Stimulated activated CD8-positive, alpha-beta memory T cell treated with anti-CD3 and anti-CD28 coated beads, Interleukin-7, amount 100 ng/mL, for 48 hours (primary cell): ENCODE measurements at regions not wholly inside any gene's neighbourhood (a gene's known extent, or its start where the extent isn't known, plus 50 kb on each side); places are given as distances from the start of the nearest gene placed in this dataset.

ENCODE experiments used
- DNase-seq, 2 donors: peaks; one replicate each; pipeline ENCODE4 v3.0.0-alpha.2; 2020; ENCODE audit warnings: low read depth in 1 of 2; ENCODE audit errors: extremely low read depth in 1 of 2

DNA sequence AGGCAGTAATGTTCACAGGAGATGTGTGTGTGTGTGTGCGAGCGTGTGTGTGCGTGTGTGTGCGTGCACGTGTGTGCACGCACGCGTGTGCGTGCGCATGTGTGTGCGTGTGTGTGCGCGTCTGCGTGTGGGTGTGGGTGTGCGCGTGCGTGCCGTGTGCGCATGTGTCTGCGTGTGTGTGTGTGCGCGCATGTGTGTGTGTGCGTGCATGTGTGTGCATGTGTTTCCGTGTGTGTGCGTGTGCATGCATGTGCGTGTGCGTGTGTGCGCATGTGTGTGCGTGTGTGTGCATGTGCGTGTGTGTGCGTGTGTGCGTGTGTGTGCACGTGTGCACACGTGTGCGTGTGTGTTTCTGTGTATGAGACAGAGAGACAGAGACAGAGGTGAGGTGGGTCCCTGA lies 136.0 kb upstream of the CST7 start:
- no peak for DNase-seq

DNA sequence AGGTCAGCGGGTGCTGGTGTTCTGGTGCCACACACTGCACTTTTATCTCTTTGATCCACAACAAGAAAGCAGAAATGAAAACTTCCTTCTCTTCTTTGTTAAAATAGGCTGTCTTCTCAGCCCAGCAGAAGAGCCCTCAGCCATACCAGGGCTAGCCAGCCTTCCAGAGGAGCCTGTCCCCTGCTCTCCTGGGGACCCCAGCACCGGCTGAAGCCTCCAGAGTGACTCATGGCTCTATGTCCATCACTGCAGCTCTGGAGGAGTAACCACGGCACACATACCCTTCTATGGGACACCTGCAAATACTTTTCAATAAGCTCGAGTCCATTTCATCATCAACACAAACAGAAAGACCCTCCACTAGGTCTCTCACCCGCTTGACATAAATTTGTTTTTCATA lies 135.6 kb upstream of the CST7 start:
- DNase-seq, result no peak

DNA sequence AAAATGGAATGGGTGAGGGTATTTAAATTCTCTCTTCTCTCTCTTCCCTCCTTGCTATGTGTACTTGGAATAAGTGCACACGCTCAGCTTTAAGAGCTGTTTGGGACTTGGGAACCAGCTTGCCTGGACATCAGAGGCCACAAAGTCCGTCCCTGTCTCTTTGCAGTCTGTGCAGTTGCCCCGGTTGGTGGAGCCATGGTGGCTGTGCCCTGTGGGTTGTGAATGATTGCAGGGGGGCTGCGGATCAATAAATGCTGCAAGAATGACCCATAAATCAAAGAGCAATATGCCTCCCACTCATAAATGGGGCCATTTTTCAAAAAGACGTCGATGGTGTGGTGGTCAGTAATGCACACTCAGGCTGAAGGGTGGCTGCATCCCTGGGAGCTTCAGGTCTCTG lies 135.1 kb upstream of the CST7 start:
- no peak for DNase-seq

DNA sequence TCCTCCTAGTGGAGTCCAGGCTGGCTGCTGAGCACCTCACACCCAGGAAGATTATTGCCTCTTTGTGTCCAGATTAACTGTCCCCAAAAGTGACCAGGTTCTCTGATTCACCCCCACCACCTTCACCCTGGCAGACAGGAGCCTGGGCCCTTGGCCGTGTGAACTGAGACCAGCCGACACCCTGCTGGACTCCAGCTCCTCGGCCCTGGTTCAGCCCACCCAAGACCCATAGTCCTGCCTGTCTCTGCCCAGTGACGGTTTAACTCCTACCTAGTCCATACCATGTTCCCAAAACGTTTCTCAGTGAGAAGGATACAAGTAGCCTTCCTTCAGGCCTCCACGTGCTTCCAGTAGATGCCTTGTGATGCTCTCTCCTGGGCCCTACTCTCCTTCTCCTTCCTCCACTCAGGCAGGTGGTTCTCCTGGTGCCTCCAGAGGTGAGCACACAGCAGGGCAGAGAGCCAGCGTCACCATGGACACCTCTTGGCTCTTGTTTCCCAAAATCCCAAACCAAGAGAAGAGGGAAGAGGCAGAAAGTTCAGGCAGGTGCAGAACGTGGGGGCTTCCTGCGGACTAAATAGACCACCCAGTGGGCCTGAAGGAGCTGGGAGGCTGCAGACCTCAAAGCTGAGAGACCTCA lies 134.4 kb upstream of the CST7 start:
- DNase-seq, result no peak

DNA sequence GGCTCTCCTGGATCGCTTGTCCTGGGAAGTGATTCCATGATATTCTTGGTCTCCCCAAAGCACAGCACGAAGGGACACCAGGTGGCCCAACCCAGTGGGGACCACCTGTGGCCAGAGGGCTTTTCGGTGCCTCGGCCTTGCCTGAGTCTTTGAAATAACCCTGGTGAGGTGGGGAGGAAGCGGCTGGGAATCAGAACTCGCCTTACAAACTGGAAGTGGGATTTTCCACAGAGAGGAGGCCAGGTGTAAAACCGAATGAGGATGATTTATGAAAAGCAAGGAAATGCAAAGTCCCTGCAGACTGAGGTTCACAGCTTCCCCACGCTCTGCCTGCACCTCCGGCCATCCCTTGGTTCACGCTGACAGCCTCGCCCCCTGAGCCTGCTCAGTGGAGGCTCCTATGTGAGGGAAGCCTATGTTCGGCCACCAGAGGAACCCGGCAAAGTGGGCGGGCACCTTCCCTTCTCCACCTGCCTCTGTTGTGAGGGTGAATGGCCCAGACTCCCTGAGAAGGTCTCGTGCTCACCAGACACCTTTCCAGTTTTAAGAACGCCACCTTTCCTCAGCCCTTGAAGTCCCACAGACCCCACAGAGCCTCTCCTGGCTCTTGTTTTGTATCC lies 133.8 kb upstream of the CST7 start:
- no peak for DNase-seq

DNA sequence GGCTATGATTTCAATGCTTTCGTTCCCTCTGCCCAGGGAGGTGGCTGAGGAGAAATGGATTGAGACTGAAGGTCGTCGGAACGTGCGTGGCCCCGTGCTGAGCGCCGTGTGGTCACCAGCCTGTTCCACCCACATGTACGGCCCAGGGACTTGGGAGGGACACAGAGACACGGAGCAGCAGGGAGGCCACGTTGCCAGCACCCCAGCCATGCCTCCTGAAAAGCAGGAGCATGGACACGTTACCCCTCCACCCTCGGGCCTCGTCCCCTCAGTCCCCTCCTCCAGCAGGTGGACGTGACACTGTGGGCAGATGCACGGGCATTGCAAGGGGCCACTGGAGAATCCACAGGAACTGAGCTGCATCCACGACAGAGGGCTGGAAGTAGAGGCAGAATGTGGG lies 133.1 kb upstream of the CST7 start:
- DNase-seq, result no peak

DNA sequence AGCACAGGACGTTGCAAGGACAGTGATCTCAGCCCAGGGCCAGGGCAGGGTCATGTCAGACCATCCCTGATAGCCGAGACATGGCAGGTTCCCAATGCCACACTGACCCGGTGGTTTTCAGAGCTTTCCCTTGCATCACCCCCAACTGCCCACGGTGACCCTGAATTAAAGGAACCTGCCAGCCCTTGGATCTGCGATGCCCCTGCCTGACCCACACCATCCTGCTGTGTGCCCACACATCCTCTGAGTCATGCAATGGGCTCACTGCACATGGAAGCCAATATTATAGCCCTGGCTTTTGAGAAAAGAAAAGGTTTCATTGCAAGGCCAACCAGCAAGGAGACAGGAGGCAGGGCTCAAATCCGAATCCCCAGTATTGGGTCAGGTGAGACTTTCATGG lies 132.6 kb upstream of the CST7 start:
- DNase-seq, result no peak

DNA sequence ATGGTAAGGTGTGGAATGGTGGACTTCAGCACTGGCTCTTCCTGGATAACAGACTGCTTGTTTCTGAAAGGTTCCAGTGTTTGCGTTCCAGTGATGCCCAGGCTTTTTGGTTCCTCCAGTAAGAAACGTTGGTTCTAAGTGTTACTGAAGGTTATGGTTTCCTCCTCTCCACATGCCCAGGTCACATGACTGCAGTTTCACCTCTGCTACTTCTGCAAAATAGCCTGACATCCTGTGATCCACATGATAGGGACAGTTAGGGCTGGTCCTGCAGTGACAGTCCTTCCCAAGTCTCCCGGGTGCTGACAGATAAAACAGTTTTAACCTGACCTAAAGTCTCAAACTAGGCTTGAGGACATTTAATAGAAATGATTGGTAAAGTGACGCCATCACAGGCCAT lies 132.2 kb upstream of the CST7 start:
- no peak for DNase-seq

DNA sequence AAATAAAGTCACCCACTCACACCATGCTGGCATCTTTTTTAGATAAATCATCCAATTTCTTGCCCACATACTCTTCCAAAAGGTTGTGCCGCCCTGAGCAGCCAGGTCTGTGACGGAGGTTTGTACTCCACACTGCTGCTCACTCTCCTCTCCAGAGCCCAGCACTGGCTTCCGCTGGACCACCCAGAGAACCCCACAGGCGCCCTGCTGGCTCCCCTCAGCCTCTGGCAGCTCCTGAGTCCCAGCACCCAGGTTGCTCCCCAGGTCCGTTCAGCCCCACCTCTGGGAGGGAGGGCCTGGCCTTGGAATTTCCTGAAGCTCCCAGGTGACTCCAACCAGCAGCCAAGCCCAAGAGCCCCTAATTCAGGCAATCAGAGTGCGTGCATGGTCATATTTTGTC lies 131.7 kb upstream of the CST7 start:
- no peak for DNase-seq

DNA sequence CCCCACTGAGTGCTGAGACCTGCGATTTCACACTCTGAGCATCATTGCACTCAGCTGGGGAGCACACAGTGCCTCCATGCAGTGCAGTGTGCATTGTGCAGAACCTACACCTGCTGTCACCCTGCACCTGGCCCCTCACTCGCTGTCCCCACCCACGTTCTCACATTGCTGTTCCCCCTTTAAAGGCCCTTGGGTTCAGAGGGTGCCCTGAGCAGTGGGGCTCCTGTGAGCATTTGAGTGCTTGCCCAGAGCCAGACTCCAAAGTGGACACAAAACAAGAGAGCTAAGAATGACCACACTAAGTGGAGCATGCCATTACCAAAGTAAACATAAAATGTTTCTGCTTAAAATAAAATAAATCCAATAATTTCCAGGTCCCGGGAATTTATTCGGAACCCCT lies 131.0 kb upstream of the CST7 start:
- DNase-seq, result no peak

DNA sequence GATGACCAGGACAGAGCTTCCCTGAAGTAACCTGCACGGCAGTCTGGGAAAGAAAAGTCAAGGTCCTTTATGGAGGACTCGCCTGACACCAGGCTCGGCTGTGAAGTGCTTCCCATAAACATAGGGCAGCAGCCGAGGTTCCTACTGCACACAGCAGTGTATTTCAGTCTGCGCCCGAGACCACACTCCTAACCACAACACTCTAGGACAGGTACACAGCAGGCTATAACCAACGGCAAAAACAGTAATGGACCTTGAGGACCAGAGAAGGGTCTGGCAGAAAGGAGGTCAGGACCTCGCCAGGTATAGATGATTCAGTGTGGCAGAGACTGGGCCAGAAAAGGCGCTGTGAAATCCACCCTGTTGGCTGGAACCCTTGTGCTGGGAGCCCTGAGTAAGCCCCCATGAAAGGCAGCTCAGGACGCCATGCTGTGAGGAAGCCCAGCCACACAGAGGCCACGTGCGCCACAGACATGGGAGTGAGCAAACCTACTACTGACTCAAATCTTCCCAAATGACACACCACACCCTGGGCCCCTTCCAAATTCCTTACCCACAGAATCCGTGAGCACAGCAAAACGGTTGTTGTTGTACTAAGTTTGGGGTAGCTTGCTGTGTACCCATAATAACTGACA lies 129.6 kb upstream of the CST7 start:
- DNase-seq, result no peak

DNA sequence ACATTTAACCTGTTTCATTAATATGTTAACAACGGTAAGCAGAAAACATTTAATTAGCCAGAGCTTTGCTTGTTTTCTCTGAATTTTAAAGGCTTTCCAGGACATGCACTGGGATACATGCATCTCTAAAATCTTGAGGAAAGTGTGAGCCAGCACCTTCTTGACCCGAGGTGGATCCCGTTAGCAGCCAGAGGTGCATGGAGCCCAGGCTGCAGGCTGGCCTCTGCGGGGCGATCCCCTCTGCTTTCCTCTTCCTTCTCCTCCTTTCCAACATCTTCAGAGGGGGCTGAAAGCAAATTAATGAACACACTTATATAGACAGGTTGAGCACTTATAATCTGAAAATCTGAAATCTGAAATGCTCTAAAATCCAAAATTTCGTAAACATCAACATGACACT lies 128.7 kb upstream of the CST7 start:
- DNase-seq, result no peak

DNA sequence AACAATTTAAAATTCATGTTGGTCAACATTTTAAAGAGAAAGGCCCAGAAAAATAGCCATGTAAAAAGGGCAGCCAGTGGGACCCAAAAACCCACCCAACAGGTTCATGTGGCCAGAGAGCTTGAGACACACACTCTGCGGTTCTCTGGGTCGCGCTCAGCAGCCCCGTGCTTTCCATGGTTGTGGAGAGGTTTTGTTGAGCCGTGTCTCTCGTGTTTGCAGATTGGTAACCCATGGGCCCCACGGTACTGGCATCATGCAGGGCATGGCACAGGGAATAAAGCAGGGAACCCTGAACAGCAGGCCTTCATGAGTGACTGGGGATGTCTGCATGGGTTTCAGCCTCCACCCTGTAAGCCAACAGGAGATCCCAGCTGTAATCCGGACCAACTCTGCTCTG lies 127.7 kb upstream of the CST7 start:
- DNase-seq, result no peak

DNA sequence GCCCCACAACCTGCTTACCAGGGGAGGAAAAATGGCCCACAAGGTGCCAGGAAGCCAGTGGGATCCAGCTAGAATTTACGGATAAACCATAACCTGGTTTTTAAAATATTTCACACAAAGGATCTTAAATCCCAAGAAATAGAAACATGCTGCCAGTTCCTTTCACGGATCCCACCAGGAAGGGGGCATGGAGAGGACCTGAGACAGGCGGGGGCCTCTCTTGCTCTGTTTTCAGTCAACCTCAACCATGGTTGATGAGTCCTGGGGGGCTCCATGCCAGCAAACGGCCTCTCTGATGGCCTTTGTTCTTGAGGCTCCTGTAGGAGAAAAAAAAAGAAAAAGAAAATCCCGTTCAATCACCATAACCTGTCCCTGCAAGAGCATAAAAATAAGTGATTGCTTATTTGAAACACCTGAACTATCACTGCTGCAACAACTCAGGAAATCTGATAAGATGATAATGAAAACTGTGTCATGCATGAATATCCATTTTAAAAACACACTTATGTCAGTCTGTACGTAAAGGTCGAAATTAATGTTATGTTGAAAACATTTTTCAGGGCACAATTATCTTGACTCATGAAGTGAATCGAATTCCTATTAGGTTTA lies 125.8 kb upstream of the CST7 start:
- DNase-seq, result no peak

DNA sequence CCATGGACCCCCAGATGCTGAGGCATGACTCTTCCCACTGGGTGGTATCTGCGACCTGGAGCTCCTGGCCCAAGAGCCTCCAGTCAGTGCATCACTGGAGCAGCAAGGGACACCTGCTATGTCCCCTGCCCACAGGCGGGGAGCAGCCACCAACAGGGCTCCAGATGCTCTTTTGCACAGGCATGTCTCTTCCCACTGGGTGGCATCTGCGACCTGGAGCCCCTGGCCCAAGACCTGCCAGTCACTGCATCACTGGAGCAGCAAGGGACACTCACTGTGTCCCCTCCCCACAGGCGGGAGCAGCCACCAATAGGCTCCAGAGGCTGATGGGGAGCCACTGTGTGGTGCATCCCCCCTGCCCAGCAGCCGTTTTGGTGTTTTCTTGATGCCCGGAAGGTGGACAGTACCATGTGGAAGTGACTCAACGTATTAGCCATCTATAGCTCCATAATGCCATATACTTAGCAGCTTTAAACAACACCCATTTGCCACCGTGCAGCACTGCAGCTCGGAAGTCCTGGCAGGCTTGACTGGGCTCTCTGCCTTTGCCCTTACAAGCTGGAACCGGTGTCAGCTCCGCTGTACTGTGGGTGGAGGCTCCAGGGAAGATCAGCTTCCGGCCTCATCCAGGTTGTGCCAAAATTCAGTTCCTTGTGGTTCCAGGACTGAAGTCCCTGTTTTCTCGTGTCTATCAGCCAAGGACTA lies 124.9 kb upstream of the CST7 start:
- no peak for DNase-seq

DNA sequence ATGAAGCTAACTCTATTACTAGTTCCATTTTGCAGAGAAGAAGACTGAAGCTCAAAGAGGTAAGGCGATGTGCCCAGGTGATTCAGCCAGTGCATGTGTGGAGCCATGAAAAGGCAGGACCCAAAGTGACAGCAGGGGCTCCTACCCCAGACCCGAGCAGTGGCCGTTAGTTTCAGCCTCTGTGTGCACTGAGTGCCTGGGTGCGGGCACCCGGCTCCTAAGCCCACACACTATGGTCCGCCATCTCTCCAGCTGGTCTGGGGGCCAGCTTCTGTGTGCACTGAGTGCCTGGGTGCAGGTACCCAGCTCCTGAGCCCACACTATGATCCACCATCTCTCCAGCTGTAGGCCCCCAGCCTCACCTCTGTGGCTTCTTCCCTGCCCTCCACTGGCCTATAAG lies 123.5 kb upstream of the CST7 start:
- no peak for DNase-seq

DNA sequence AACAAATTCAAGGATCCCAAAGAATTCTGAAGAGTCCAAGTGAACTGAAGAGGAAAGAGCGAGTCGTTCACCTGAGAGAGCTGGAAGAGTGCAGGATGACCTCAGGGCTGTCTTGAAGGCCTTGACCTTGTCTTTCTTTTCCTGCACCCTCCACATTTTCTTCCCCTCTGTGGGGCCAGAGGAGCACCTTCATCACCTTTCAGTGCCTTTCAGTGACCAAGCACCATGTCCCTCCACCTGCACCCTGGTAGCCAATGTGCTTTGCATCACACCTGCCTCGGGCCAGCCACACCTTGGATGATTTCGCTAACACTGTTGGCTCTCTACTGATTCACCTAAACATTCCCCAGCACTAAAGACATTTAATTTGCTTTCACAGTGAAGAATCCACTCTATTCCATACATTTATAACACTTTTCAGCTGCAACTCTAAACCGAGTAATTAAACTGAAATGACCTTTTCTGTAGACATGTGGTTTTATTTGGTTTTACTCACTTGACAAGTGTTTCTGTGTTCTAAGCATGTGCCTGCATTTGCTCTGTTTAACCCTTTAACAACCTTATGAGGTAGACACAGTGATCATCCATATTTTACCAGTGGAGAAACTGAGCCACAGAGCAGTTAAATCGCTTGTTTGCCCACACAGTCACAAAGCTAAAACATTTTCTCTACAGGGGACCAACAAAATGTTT lies 121.3 kb upstream of the CST7 start:
- no peak for DNase-seq

DNA sequence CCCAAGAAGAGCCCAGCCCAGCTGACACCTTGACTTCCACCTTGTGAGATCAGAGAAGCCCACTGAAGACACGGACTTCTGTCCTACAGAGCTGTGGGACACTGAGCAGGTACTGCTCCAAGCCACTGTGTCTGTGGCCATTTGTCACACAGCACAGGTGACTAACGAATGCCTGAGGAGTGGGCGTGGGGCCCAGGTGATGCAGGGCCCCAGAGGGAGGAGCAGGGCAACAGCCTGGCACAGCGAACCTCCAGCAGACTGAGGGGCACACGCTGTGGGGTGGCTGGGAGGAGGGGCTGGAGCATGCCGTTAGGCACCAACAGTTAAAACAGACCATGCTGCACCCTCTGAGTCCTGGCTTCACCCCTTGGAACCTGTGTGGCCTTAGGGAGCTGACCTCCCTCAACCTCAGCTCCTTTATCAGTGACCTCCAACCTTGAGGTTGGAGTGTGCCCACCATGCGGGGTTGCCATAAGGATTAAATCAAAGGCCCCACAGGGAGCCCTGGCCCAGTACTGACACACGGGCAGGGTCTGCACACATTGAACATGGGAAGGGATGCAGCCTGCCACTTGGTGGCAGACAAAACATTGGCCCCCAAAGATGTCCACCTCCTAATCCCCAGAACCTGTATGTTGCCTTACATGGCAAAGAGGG lies 119.9 kb upstream of the CST7 start:
- DNase-seq, result no peak

DNA sequence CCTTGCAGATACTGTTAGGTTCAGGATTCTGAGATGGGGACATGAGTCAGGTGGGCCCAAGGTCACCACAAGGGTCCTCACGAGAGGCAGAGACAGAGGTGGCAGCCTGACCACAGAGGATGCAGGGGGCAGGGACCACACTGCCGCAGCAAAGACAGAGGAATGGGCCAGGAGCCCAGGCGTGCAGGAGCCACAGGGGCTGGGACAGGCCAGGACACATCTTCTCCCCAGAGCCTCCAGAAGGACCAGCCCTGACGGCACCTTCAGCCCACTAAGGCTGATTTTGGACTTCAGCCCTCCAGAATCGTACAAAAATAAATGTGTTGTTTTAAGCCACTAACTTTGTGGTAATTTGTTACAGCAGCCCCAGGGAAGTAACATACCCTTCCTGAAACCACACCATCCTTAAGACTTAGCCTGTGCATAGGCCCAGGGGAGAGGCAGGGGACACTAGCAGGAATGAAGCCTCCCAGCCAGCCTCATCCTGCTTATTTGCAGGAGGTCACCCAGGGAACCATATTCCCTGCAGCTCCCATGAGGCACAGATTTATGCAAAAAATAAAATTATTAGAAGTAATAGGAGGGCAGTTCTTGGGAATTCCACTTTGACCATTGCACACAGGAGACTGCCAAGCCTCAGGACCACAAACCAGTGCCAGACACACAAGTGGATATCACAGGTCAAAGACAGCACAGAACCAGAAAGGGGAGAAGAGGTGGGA lies 119.3 kb upstream of the CST7 start:
- no peak for DNase-seq

DNA sequence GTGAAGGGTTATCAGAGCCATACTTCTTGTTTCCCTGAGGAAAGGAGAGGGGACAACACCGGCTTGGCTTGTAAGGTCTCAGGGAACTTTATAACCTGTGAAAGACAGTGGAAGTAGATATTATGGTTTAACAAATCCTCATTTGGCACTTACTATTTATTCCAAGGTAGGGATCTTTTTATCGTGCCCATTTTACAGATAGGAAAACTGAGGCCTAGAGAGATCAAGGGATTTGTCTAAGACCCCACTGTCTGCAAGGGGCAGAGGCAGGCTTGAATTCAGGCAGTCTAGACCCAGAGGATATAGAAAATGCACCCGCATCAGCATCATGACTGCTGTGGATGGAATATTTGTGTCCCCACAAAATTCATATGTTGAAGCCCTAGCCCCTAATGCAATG lies 118.4 kb upstream of the CST7 start:
- no peak for DNase-seq
